H1 (cell line): ENCODE measurements at regions not wholly inside any gene's neighbourhood (a gene's known extent, or its start where the extent isn't known, plus 50 kb on each side); places are given as distances from the start of the nearest gene placed in this dataset.
A peak's percentile ranks its signal among the peaks of the same experiment; 100 is the strongest.

Experiments
- CTCF ChIA-PET: fragments of 300-600 bp; sonication (Branson Sonifier 250); formaldehyde crosslinking; loops from one replicate; lab custom pipeline; 2021; ENCODE audit not compliant: partially characterized antibody; lab: Charles Lee
- POLR2A ChIA-PET: fragments of 300-600 bp; sonication (Branson Sonifier 250); formaldehyde crosslinking; loops from one replicate; lab custom pipeline; 2021; ENCODE audit warnings: inconsistent platforms; ENCODE audit not compliant: partially characterized antibody; lab: Charles Lee
- DNase-seq, 2 experiments: peaks; one replicate each; pipeline versions ENCODE4 v3.0.0 to v3.0.0-alpha.2; 2010 to 2022; ENCODE audit warnings: low spot score in 2 of 2, low read depth in 1 of 2, mixed read lengths in 1 of 2
- FAIRE-seq: peaks from 2 replicates; lab custom pipeline; 2011; peaks lifted over from hg19 to GRCh38; lab: Jason Lieb, UNC
- H2AFZ ChIP-seq: 2 replicates; pipeline ENCODE4 v1.8.1; 2012; ENCODE audit warnings: low read length, inconsistent platforms
- H2AK5ac ChIP-seq: 2 replicates; pipeline ENCODE4 v1.6.1; 2013; ENCODE audit warnings: low read depth, low read length
- H2BK120ac ChIP-seq: replicated peaks from 2 replicates; pipeline ENCODE3; 2013; ENCODE audit warnings: low read depth, low read length, inconsistent platforms
- H2BK12ac ChIP-seq: 2 replicates; pipeline ENCODE4 v1.6.1; 2013; ENCODE audit warnings: low read depth, low read length
- H2BK15ac ChIP-seq: 2 replicates; pipeline ENCODE4 v1.6.1; 2013; ENCODE audit warnings: low read length
- H2BK20ac ChIP-seq: 2 replicates; pipeline ENCODE4 v1.6.1; 2013; ENCODE audit warnings: low read length
- H2BK5ac ChIP-seq: 2 replicates; pipeline ENCODE4 v1.6.1; 2013; ENCODE audit warnings: low read depth, low read length
- H3K14ac ChIP-seq: 2 replicates; pipeline ENCODE4 v1.6.1; 2013; ENCODE audit warnings: inconsistent platforms; ENCODE audit not compliant: insufficient read length
- H3K18ac ChIP-seq: 2 replicates; pipeline ENCODE4 v1.6.1; 2013; ENCODE audit warnings: low read length; ENCODE audit errors: extremely low read depth
- H3K23ac ChIP-seq: 2 replicates; pipeline ENCODE4 v1.6.1; 2013; ENCODE audit warnings: inconsistent platforms; ENCODE audit not compliant: insufficient read length
- H3K23me2 ChIP-seq: 2 replicates; pipeline ENCODE4 v1.6.1; 2013; ENCODE audit warnings: low read depth, low read length
- H3K27ac ChIP-seq: 2 replicates; pipeline ENCODE4 v1.6.1; 2011; ENCODE audit warnings: low read depth, low read length, inconsistent platforms
- H3K27me3 ChIP-seq, 4 experiments: replicated peaks in 1 of 4; 1 replicate in 1 of 4; 2 replicates in 3 of 4; pipeline versions ENCODE4 v1.6.1 to v1.8.1; 2011 to 2013; ENCODE audit warnings: low read length in 3 of 4, mild to moderate bottlenecking in 3 of 4, inconsistent platforms in 2 of 4, mixed read lengths in 2 of 4, moderate library complexity in 1 of 4; ENCODE audit not compliant: control insufficient read depth in 3 of 4, insufficient read depth in 3 of 4; ENCODE audit errors: extremely low read depth in 1 of 4
- H3K36me3 ChIP-seq, 4 experiments: 2 replicates each; pipeline versions ENCODE4 v1.6.1 to v1.8.1; 2011 to 2013; ENCODE audit warnings: mild to moderate bottlenecking in 4 of 4, low read length in 3 of 4, moderate library complexity in 2 of 4, control low read depth in 1 of 4, inconsistent platforms in 1 of 4; ENCODE audit not compliant: insufficient read depth in 4 of 4, control insufficient read depth in 2 of 4
- H3K4ac ChIP-seq: replicated peaks from 2 replicates; pipeline ENCODE3; 2013; ENCODE audit warnings: low read length, low read depth, mixed read lengths, inconsistent platforms; ENCODE audit not compliant: insufficient read length
- H3K4me1 ChIP-seq, 4 experiments: replicated peaks in 1 of 4; 1 replicate in 1 of 4; 2 replicates in 3 of 4; pipeline versions ENCODE4 v1.6.1 to v1.8.1; 2011 to 2013; ENCODE audit warnings: low read length in 3 of 4, inconsistent platforms in 2 of 4, mixed read lengths in 1 of 4; ENCODE audit not compliant: insufficient read depth in 4 of 4, control insufficient read depth in 3 of 4
- H3K4me2 ChIP-seq, 2 experiments: 2 replicates each; pipeline versions ENCODE4 v1.6.1 to v1.8.1; 2011 to 2013; ENCODE audit warnings: low read depth in 2 of 2, low read length in 2 of 2, control low read depth in 1 of 2, inconsistent platforms in 1 of 2, mild to moderate bottlenecking in 1 of 2; ENCODE audit not compliant: insufficient read depth in 1 of 2
- H3K4me3 ChIP-seq, 4 experiments: fragments of 200-600, 300-600 bp in 1 of 4; sonication (generic), shearing (Covaris generic), sonication (Bioruptor Twin) in 1 of 4; 2 replicates each; pipeline versions ENCODE4 v1.5.1 to v1.8.1; 2011 to 2016; ENCODE audit warnings: low read length in 4 of 4, low read depth in 3 of 4, control low read depth in 2 of 4, inconsistent platforms in 2 of 4, mild to moderate bottlenecking in 2 of 4, mixed read lengths in 1 of 4, moderate library complexity in 1 of 4; ENCODE audit not compliant: insufficient read depth in 2 of 4; ENCODE audit errors: extremely low read depth in 1 of 4
- H3K56ac ChIP-seq: replicated peaks from 2 replicates; pipeline ENCODE3; 2013; ENCODE audit warnings: low read depth, mild to moderate bottlenecking, mixed read lengths, low read length, inconsistent platforms; ENCODE audit not compliant: insufficient read length
- H3K79me1 ChIP-seq: 2 replicates; pipeline ENCODE4 v1.6.1; 2013; ENCODE audit warnings: low read depth, low read length, control low read depth
- H3K79me2 ChIP-seq, 2 experiments: 2 replicates each; pipeline versions ENCODE4 v1.6.1 to v1.8.1; 2012 to 2013; ENCODE audit warnings: low read length in 2 of 2, mild to moderate bottlenecking in 2 of 2, inconsistent platforms in 1 of 2; ENCODE audit not compliant: insufficient read depth in 2 of 2, control insufficient read depth in 1 of 2
- H3K9ac ChIP-seq, 4 experiments: replicated peaks in 1 of 4; 1 replicate in 1 of 4; 2 replicates in 3 of 4; pipeline versions ENCODE4 v1.6.1 to v1.8.1; 2011 to 2013; ENCODE audit warnings: low read depth in 3 of 4, low read length in 3 of 4, control low read depth in 2 of 4, mild to moderate bottlenecking in 2 of 4, moderate library complexity in 2 of 4, inconsistent platforms in 1 of 4; ENCODE audit errors: extremely low read depth in 1 of 4
- H3K9me3 ChIP-seq, 2 experiments: 2 replicates each; pipeline versions ENCODE4 v1.6.1 to v1.8.1; 2012 to 2013; ENCODE audit warnings: mild to moderate bottlenecking in 2 of 2, moderate library complexity in 2 of 2, control low read depth in 1 of 2, inconsistent platforms in 1 of 2, low read depth in 1 of 2, low read length in 1 of 2, mixed read lengths in 1 of 2; ENCODE audit not compliant: insufficient read depth in 2 of 2
- H4K20me1 ChIP-seq, 2 experiments: replicated peaks in 1 of 2; 2 replicates each; pipeline versions ENCODE3 to v1.8.1; 2011 to 2013; ENCODE audit warnings: inconsistent platforms in 2 of 2, low read length in 2 of 2, mild to moderate bottlenecking in 1 of 2; ENCODE audit not compliant: insufficient read depth in 2 of 2, control insufficient read depth in 1 of 2
- H4K5ac ChIP-seq: 2 replicates; pipeline ENCODE4 v1.6.1; 2013; ENCODE audit warnings: low read length, low read depth, mixed read lengths, inconsistent platforms; ENCODE audit not compliant: insufficient read length
- H4K8ac ChIP-seq: 2 replicates; pipeline ENCODE4 v1.8.0; 2013; ENCODE audit warnings: mild to moderate bottlenecking, moderate library complexity, low read length, inconsistent platforms; ENCODE audit not compliant: insufficient read depth; ENCODE audit errors: extremely low read depth
- H4K91ac ChIP-seq: replicated peaks from 2 replicates; pipeline ENCODE3; 2013; ENCODE audit warnings: low read length, mixed read lengths, inconsistent platforms; ENCODE audit not compliant: insufficient read length
- KDM5A ChIP-seq: fragments of 200-600 bp; IDR thresholded peaks from 2 replicates; pipeline ENCODE4 v1.7.1; 2012; ENCODE audit warnings: mild to moderate bottlenecking, low read length, inconsistent platforms, mixed read lengths
- NANOG ChIP-seq: IDR thresholded peaks from 2 replicates; pipeline ENCODE4 v1.6.1; 2011; ENCODE audit warnings: low read length, low read depth, mild to moderate bottlenecking, inconsistent platforms; ENCODE audit not compliant: insufficient read depth, poor library complexity, severe bottlenecking
- POLR2AphosphoS5 ChIP-seq: IDR thresholded peaks from 2 replicates; pipeline ENCODE4 v1.6.1; 2011; ENCODE audit warnings: low read depth, low read length
- RBBP5 ChIP-seq: IDR thresholded peaks from 2 replicates; pipeline ENCODE4 v1.7.1; 2012; ENCODE audit warnings: low read depth, mild to moderate bottlenecking, inconsistent platforms, low read length, moderate library complexity, borderline replicate concordance
- SAP30 ChIP-seq: fragments of 300-600 bp; sonication (generic); IDR thresholded peaks from 2 replicates; pipeline ENCODE4 v1.7.1; 2012; ENCODE audit warnings: low read length, moderate library complexity, mild to moderate bottlenecking, inconsistent platforms; ENCODE audit not compliant: insufficient read depth, insufficient replicate concordance
- WGBS, 2 experiments: shearing (Covaris generic) in 1 of 2; methylation state at CpG; one replicate each; pipeline versions ENCODE4 v1.1.6 to v1.1.7; 2013 to 2015; ENCODE audit warnings: low lambda C conversion rate in 2 of 2, mixed read lengths in 2 of 2, inconsistent platforms in 1 of 2, low coverage in 1 of 2, missing lambda C conversion rate in 1 of 2; ENCODE audit not compliant: insufficient replicate concordance in 2 of 2, insufficient coverage in 1 of 2, insufficient read length in 1 of 2; ENCODE audit errors: extremely low coverage in 1 of 2, missing lambda C conversion rate in 1 of 2; 5-methylcytosine and 5-hydroxymethylcytosine counted together

DNA sequence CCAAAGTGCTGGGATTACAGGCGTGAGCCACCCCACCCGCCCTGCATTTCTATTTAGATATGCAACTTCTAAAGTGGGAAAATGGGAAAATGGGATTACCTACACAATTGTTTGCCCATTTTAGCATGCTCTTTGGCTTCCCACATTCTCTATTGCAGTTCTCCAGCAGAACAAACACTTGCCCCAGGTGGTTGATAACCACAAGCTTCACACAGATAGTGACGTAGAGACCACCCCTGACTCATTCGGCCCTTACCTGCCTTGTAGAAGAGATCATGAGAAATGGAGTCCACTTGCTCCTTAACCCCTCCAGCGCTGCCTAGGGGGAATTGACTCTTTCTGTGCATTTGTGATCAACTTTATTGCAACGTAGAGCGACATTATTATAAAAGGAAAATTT is 83.2 kb upstream of the RAP2B start:
- FAIRE-seq, result no peak
- CTCF ChIA-PET, result interaction anchor here (0.6 kb wide), 1 partner anchor 478 kb away, joined by 3 read pairs; no protein-coding TSS in a partner anchor
- no peak overlapping the region for H2BK120ac ChIP-seq

More for the DNA sequence above, 83.2 kb upstream of the RAP2B start:
- Histone ChIP-seq H3K36me3 (no peaks in the 10 kb centered on the region), H2BK20ac (no peak overlapping the region), H2AFZ (0 out of 2 replicates have a peak overlapping the region, but pooled peaks have one; percentile 7), H4K91ac (no peak overlapping the region), H3K4me1 (no peaks in the 10 kb centered on the region), H3K79me1 (no peaks in the 10 kb centered on the region), H2AK5ac (no peak overlapping the region), H3K4me2 (no peak overlapping the region), H3K56ac (no peak overlapping the region), H2BK15ac (no peak overlapping the region), H3K9ac (no peak overlapping the region), H4K5ac (no peak overlapping the region), H3K23ac (no peak overlapping the region), H3K79me2 (no peaks in the 10 kb centered on the region), H3K23me2 (no peaks in the 10 kb centered on the region), H3K18ac (no peak overlapping the region), H3K27ac (no peak overlapping the region), H3K27me3 (no peaks in the 10 kb centered on the region), H4K8ac (no peak overlapping the region), H3K14ac (no peak overlapping the region), H3K4ac (no peak overlapping the region), H2BK5ac (no peak overlapping the region), H3K4me3 (no peak overlapping the region), H4K20me1 (no peaks in the 10 kb centered on the region), H3K9me3 (no peaks in the 10 kb centered on the region), H2BK12ac (no peak overlapping the region)
- TF ChIP-seq SAP30, result no peak
- no peak for TF ChIP-seq NANOG
- no peak for TF ChIP-seq KDM5A
- no peak for TF ChIP-seq POLR2AphosphoS5
- TF ChIP-seq RBBP5, result no peak
- no peak for DNase-seq
- POLR2A ChIA-PET, result no interaction called here
- 91% methylated on average over 7 of the region's 7 CpGs; no CpG with 5 or more reads in 1 of the 2 experiments for WGBS, 2 experiments
